HEK293 (cell line): ENCODE measurements at regions not wholly inside any gene's neighbourhood (a gene's known extent, or its start where the extent isn't known, plus 50 kb on each side); places are given as distances from the start of the nearest gene placed in this dataset.

Source experiments
- CTCF ChIA-PET: fragments of 350-600 bp; formaldehyde crosslinking; extraction: SDS; loops from one replicate; lab custom pipeline; 2021; ENCODE audit warnings: antibody characterized with exemption; lab: Yijun Ruan, JAX
- POLR2A ChIA-PET: fragments of 300-600 bp; formaldehyde crosslinking; extraction: SDS; loops from one replicate; lab custom pipeline; 2020; ENCODE audit warnings: antibody characterized with exemption, inconsistent platforms; lab: Yijun Ruan, JAX
- H3K27ac ChIP-seq: fragments of 200-500 bp; sonication (Bioruptor generic); 2 replicates; pipeline ENCODE4 v1.5.1; 2014; ENCODE audit warnings: low read depth, low read length, control low read depth, inconsistent platforms; ENCODE audit errors: extremely low read depth
- H3K36me3 ChIP-seq, 2 experiments: fragments of 200-500 bp in 1 of 2; sonication (Bioruptor generic) in 1 of 2; 1 replicate in 1 of 2; 2 replicates in 1 of 2; pipeline ENCODE4 v1.5.1; 2014 to 2017; ENCODE audit warnings: inconsistent platforms in 2 of 2, low read length in 2 of 2; ENCODE audit not compliant: control insufficient read depth in 2 of 2, insufficient read depth in 1 of 2
- H3K4me1 ChIP-seq: fragments of 200-500 bp; sonication (Bioruptor generic); 2 replicates; pipeline ENCODE4 v1.5.1; 2014; ENCODE audit warnings: mild to moderate bottlenecking, low read length, inconsistent platforms; ENCODE audit not compliant: control insufficient read depth, insufficient read depth
- H3K4me3 ChIP-seq: 2 replicates; pipeline ENCODE4 v1.5.1; 2011; ENCODE audit warnings: low read depth, mild to moderate bottlenecking, control low read depth, low read length, moderate library complexity
- H3K9me3 ChIP-seq: fragments of 200-500 bp; sonication (Bioruptor generic); 2 replicates; pipeline ENCODE4 v1.5.1; 2014; ENCODE audit warnings: low read depth, low read length, inconsistent platforms; ENCODE audit not compliant: control insufficient read depth, insufficient read depth
- BCL6B ChIP-seq: fragments of 450-650 bp; formaldehyde crosslinking; IDR thresholded peaks from 2 replicates; pipeline ENCODE4 v1.5.1; 2017; ENCODE audit warnings: missing biosample characterization, missing genetic modification characterization
- ELK4 ChIP-seq: IDR thresholded peaks from 2 replicates; pipeline ENCODE4 v1.6.1; 2011; ENCODE audit warnings: mild to moderate bottlenecking, low read depth, low read length, borderline replicate concordance
- HOXD13 ChIP-seq: sonication (generic); formaldehyde crosslinking; IDR thresholded peaks from 2 replicates; pipeline ENCODE4 v1.8.0; 2022; ENCODE audit warnings: missing genetic modification reagents, borderline replicate concordance
- IKZF3 ChIP-seq: fragments of 450-650 bp; IDR thresholded peaks from 2 replicates; pipeline ENCODE4 v1.5.0; 2018; ENCODE audit warnings: missing biosample characterization, mild to moderate bottlenecking, missing genetic modification characterization, moderate library complexity
- OSR2 ChIP-seq: fragments of 450-650 bp; formaldehyde crosslinking; IDR thresholded peaks from 2 replicates; pipeline ENCODE4 v1.5.1; 2016; ENCODE audit warnings: missing biosample characterization, missing genetic modification characterization
- PRDM10 ChIP-seq: fragments of 450-650 bp; formaldehyde crosslinking; IDR thresholded peaks from 2 replicates; pipeline ENCODE4 v1.5.1; 2016; ENCODE audit warnings: missing biosample characterization, missing genetic modification characterization
- SALL2 ChIP-seq: fragments of 450-650 bp; formaldehyde crosslinking; IDR thresholded peaks from 2 replicates; pipeline ENCODE4 v1.5.0; 2017; ENCODE audit warnings: missing biosample characterization, mild to moderate bottlenecking, missing genetic modification characterization, borderline replicate concordance
- ZBTB17 ChIP-seq: fragments of 450-650 bp; formaldehyde crosslinking; IDR thresholded peaks from 2 replicates; pipeline ENCODE4 v1.5.1; 2016; ENCODE audit warnings: missing biosample characterization, missing genetic modification characterization
- ZEB2 ChIP-seq: fragments of 450-650 bp; formaldehyde crosslinking; IDR thresholded peaks from 2 replicates; pipeline ENCODE4 v1.5.1; 2016; ENCODE audit warnings: missing biosample characterization, missing genetic modification characterization
- ZNF214 ChIP-seq: fragments of 450-650 bp; formaldehyde crosslinking; IDR thresholded peaks from 2 replicates; pipeline ENCODE4 v1.5.1; 2017; ENCODE audit warnings: missing biosample characterization, mild to moderate bottlenecking, missing genetic modification characterization, borderline replicate concordance
- ZNF24 ChIP-seq: fragments of 450-650 bp; formaldehyde crosslinking; IDR thresholded peaks from 2 replicates; pipeline ENCODE4 v1.5.1; 2016; ENCODE audit warnings: missing biosample characterization, missing genetic modification characterization
- ZNF280D ChIP-seq: fragments of 450-650 bp; formaldehyde crosslinking; IDR thresholded peaks from 2 replicates; pipeline ENCODE4 v1.5.1; 2016; ENCODE audit warnings: missing biosample characterization, missing genetic modification characterization
- ZNF335 ChIP-seq: fragments of 450-650 bp; formaldehyde crosslinking; conservative IDR thresholded peaks from 2 replicates; pipeline ENCODE4 v1.5.1; 2016; ENCODE audit warnings: missing biosample characterization, missing genetic modification characterization
- ZNF341 ChIP-seq: fragments of 450-650 bp; formaldehyde crosslinking; IDR thresholded peaks from 2 replicates; pipeline ENCODE4; 2016; ENCODE audit warnings: low read depth, missing biosample characterization, missing genetic modification characterization
- ZNF426 ChIP-seq: fragments of 450-650 bp; formaldehyde crosslinking; IDR thresholded peaks from 2 replicates; pipeline ENCODE4 v1.5.1; 2017; ENCODE audit warnings: missing biosample characterization, missing genetic modification characterization, mild to moderate bottlenecking, inconsistent platforms, moderate library complexity
- ZNF433 ChIP-seq: fragments of 450-650 bp; formaldehyde crosslinking; IDR thresholded peaks from 2 replicates; pipeline ENCODE4 v1.5.1; 2016; ENCODE audit warnings: missing biosample characterization, missing genetic modification characterization, low read depth
- ZNF548 ChIP-seq: fragments of 450-650 bp; formaldehyde crosslinking; IDR thresholded peaks from 2 replicates; pipeline ENCODE4 v1.5.1; 2016; ENCODE audit warnings: missing biosample characterization, missing genetic modification characterization
- ZNF558 ChIP-seq: fragments of 450-650 bp; formaldehyde crosslinking; IDR thresholded peaks from 2 replicates; pipeline ENCODE4 v1.5.1; 2016; ENCODE audit warnings: missing biosample characterization, missing genetic modification characterization
- ZNF571 ChIP-seq: fragments of 450-650 bp; formaldehyde crosslinking; IDR thresholded peaks from 2 replicates; pipeline ENCODE4 v1.5.0; 2017; ENCODE audit warnings: missing biosample characterization, missing genetic modification characterization
- ZNF621 ChIP-seq: fragments of 450-650 bp; formaldehyde crosslinking; IDR thresholded peaks from 2 replicates; pipeline ENCODE4 v1.5.1; 2017; ENCODE audit warnings: missing biosample characterization, missing genetic modification characterization
- ZNF701 ChIP-seq: fragments of 450-650 bp; formaldehyde crosslinking; IDR thresholded peaks from 2 replicates; pipeline ENCODE4 v1.5.1; 2016; ENCODE audit warnings: missing biosample characterization, missing genetic modification characterization
- ZNF792 ChIP-seq: fragments of 450-650 bp; formaldehyde crosslinking; IDR thresholded peaks from 2 replicates; pipeline ENCODE4 v1.5.1; 2016; ENCODE audit warnings: missing biosample characterization, missing genetic modification characterization
- ZNF843 ChIP-seq: fragments of 450-650 bp; formaldehyde crosslinking; IDR thresholded peaks from 2 replicates; pipeline ENCODE4 v1.5.1; 2016; ENCODE audit warnings: missing biosample characterization, missing genetic modification characterization

GRCh38 chr12:14310866-14311265 lies 54.6 kb upstream of the ATF7IP start:
- Histone ChIP-seq H3K27ac (no peak overlapping the region), H3K36me3 (no peaks in the 10 kb centered on the region), H3K4me1 (no peaks in the 10 kb centered on the region), H3K4me3 (no peak overlapping the region), H3K9me3 (no peaks in the 10 kb centered on the region)
- POLR2A ChIA-PET = no interaction called here
- CTCF ChIA-PET = no interaction called here
- TF ChIP-seq ZNF426 = no peak
- TF ChIP-seq ZBTB17 (tag by site-specific recombination) = no peak
- no peak for TF ChIP-seq ZNF701 (tag by site-specific recombination)
- TF ChIP-seq ZNF214 (tag by site-specific recombination) = no peak
- no peak for TF ChIP-seq ZEB2
- TF ChIP-seq ZNF548 = no peak

- H3K4me3 ChIP-seq = no peak overlapping the region
- ChIA-PET CTCF (no interaction called here), POLR2A (no interaction called here)
- no peaks in the 10 kb centered on the region for H3K36me3 ChIP-seq
- no peaks in the 10 kb centered on the region for H3K4me1 ChIP-seq
- no peaks in the 10 kb centered on the region for H3K9me3 ChIP-seq
- H3K27ac ChIP-seq = no peak overlapping the region
- no peak for TF ChIP-seq IKZF3
- no peak for TF ChIP-seq ZNF571 (tag by site-specific recombination)
- no peak for TF ChIP-seq ZNF621 (tag by site-specific recombination)
- no peak for TF ChIP-seq ZNF335 (tag by site-specific recombination)
- TF ChIP-seq HOXD13 (CRISPR knock-in tag) = no peak
These were observed 51.9 kb upstream of the ATF7IP start for GRCh38 chr12:14313379-14314138.

- Histone ChIP-seq H3K36me3 (no peaks in the 10 kb centered on the region), H3K4me1 (no peaks in the 10 kb centered on the region), H3K4me3 (no peak overlapping the region), H3K27ac (no peak overlapping the region), H3K9me3 (no peaks in the 10 kb centered on the region)
- ChIA-PET CTCF (no interaction called here), POLR2A (no interaction called here)
- no peak for TF ChIP-seq ZNF558 (tag by site-specific recombination)
- no peak for TF ChIP-seq PRDM10 (tag by site-specific recombination)
- no peak for TF ChIP-seq ZNF341 (tag by site-specific recombination)
- TF ChIP-seq BCL6B = no peak
- TF ChIP-seq SALL2 (tag by site-specific recombination) = no peak
- no peak for TF ChIP-seq ZNF280D
- no peak for TF ChIP-seq ZNF433 (tag by site-specific recombination)
- no peak for TF ChIP-seq ELK4
- no peak for TF ChIP-seq ZNF792 (tag by site-specific recombination)
- no peak for TF ChIP-seq ZNF843 (tag by site-specific recombination)
- TF ChIP-seq OSR2 (tag by site-specific recombination) = no peak
- no peak for TF ChIP-seq ZNF24
These were observed 50.7 kb upstream of the ATF7IP start for GRCh38 chr12:14314801-14315200.
